Naive thymus-derived CD4-positive, alpha-beta T cell (primary cell): ENCODE measurements at regions not wholly inside any gene's neighbourhood (a gene's known extent, or its start where the extent isn't known, plus 50 kb on each side); places are given as distances from the start of the nearest gene placed in this dataset.

ENCODE experiments used
- ATAC-seq: fragments of 150-1000 bp; cut with Tn5 transposase; 2 replicates; pipeline ENCODE4 v1.10.0; 2021; ENCODE audit warnings: mild to moderate bottlenecking, moderate library complexity
- CTCF ChIA-PET: fragments of 350-600 bp; sonication (Branson Sonifier 250); formaldehyde crosslinking; loops from one replicate; lab custom pipeline; 2021; ENCODE audit warnings: antibody characterized with exemption; lab: Charles Lee
- POLR2A ChIA-PET: fragments of 350-600 bp; sonication (Branson Sonifier 250); formaldehyde crosslinking; loops from one replicate; lab custom pipeline; 2021; ENCODE audit warnings: antibody characterized with exemption, inconsistent platforms; lab: Charles Lee
- DNase-seq, 9 donors: peaks; one replicate each; pipeline versions ENCODE4 v3.0.0 to v3.0.0-alpha.2; 2020 to 2022; ENCODE audit warnings: mixed read lengths in 1 of 9
- H3K27ac ChIP-seq: one replicate; pipeline ENCODE4 v1.7.0; 2013; ENCODE audit warnings: mild to moderate bottlenecking, low read depth, low read length, moderate library complexity
- H3K27me3 ChIP-seq, 2 donors: one replicate each; pipeline ENCODE4 v1.7.0; 2013; ENCODE audit warnings: low read length in 2 of 2, mild to moderate bottlenecking in 2 of 2, moderate library complexity in 2 of 2; ENCODE audit not compliant: control insufficient read depth in 2 of 2, insufficient read depth in 2 of 2
- H3K36me3 ChIP-seq, 3 experiments: 1 replicate in 2 of 3; 2 replicates in 1 of 3; pipeline ENCODE4 v1.7.0; 2013; ENCODE audit warnings: low read length in 3 of 3, mild to moderate bottlenecking in 3 of 3, moderate library complexity in 1 of 3; ENCODE audit not compliant: insufficient read depth in 3 of 3, control insufficient read depth in 2 of 3
- H3K4me1 ChIP-seq, 2 donors: one replicate each; pipeline ENCODE4 v1.7.0; 2013; ENCODE audit warnings: low read length in 2 of 2, mild to moderate bottlenecking in 2 of 2, moderate library complexity in 1 of 2; ENCODE audit not compliant: control insufficient read depth in 2 of 2, insufficient read depth in 2 of 2
- H3K4me3 ChIP-seq: 2 replicates; pipeline ENCODE4 v1.7.0; 2013; ENCODE audit warnings: mild to moderate bottlenecking, low read length
- H3K9me3 ChIP-seq, 3 experiments: 1 replicate in 2 of 3; 2 replicates in 1 of 3; pipeline ENCODE4 v1.7.0; 2013; ENCODE audit warnings: low read length in 3 of 3; ENCODE audit not compliant: control insufficient read depth in 2 of 3
- H3K27ac Mint-ChIP-seq, 9 donors: one replicate each; pipeline ENCODE4 v1.8.0; 2020 to 2022; ENCODE audit warnings: mixed read lengths in 9 of 9, mild to moderate bottlenecking in 8 of 9, moderate library complexity in 5 of 9, inconsistent platforms in 2 of 9
- H3K27me3 Mint-ChIP-seq, 5 donors: one replicate each; pipeline ENCODE4 v1.8.0; 2021 to 2022; ENCODE audit warnings: mixed read lengths in 5 of 5, mild to moderate bottlenecking in 1 of 5
- H3K36me3 Mint-ChIP-seq, 5 donors: one replicate each; pipeline ENCODE4 v1.8.0; 2020 to 2022; ENCODE audit warnings: mixed read lengths in 5 of 5, mild to moderate bottlenecking in 3 of 5, inconsistent platforms in 1 of 5
- H3K4me1 Mint-ChIP-seq, 7 donors: one replicate each; pipeline ENCODE4 v1.8.0; 2020 to 2022; ENCODE audit warnings: mixed read lengths in 7 of 7, mild to moderate bottlenecking in 3 of 7, inconsistent platforms in 1 of 7
- H3K4me3 Mint-ChIP-seq, 10 donors: one replicate each; pipeline ENCODE4 v1.8.0; 2020 to 2022; ENCODE audit warnings: mild to moderate bottlenecking in 10 of 10, mixed read lengths in 10 of 10, moderate library complexity in 6 of 10, inconsistent platforms in 2 of 10
- H3K9me3 Mint-ChIP-seq, 11 donors: one replicate each; pipeline ENCODE4 v1.8.0; 2020 to 2022; ENCODE audit warnings: mixed read lengths in 11 of 11, mild to moderate bottlenecking in 4 of 11, inconsistent platforms in 1 of 11, moderate library complexity in 1 of 11
- intact Hi-C, 2 donors: fragments of 100-400 bp; cut with micrococcal nuclease; formaldehyde crosslinking; loops; one replicate each; pipeline ENCODE4 v1.15.1; 2023

DNA sequence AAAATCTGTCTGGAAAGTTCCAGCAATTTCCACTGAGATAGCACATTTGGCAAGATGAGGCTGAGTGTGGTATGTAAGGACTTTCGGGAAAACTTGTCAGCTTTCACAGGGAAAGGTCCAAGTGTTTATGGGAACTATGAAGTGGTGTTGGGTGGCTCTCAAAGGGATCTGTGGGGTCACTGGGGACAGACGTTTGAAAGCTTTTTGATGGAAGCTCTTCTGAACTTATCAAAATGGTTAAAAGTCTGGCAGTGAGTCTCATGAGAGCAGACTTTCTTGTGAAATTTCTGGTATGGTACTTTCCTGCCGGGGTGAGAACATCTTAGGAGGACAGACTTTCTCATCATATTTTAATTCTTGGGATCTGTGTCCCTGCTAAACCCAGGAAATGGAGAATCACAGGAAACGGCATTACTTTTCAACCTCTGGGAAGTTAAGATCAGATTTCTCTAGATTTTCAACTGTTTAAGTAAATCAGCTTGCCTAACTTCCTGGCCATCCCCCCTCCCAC lies 546.3 kb upstream of the ZEB2 start:
- Histone ChIP-seq H3K27me3 (no peaks in the 10 kb centered on the region), H3K9me3 (no peaks in the 10 kb centered on the region), H3K4me3 (no peak overlapping the region), H3K36me3 (no peaks in the 10 kb centered on the region), H3K27ac (no peak overlapping the region), H3K4me1 (no peaks in the 10 kb centered on the region)
- ATAC-seq (no peak), DNase-seq (no peak)
- Mint-ChIP-seq H3K27me3 (no peaks in the 10 kb centered on the region), H3K4me3 (no peak overlapping the region), H3K36me3 (no peaks in the 10 kb centered on the region), H3K27ac (no peak overlapping the region), H3K4me1 (no peaks in the 10 kb centered on the region), H3K9me3 (peaks cover 0 to 9% (median 0%) of the 10 kb centered on the region in 11 donors)
- POLR2A ChIA-PET = no interaction called here
- CTCF ChIA-PET = no interaction called here
- intact Hi-C loops = no loop called here

DNA sequence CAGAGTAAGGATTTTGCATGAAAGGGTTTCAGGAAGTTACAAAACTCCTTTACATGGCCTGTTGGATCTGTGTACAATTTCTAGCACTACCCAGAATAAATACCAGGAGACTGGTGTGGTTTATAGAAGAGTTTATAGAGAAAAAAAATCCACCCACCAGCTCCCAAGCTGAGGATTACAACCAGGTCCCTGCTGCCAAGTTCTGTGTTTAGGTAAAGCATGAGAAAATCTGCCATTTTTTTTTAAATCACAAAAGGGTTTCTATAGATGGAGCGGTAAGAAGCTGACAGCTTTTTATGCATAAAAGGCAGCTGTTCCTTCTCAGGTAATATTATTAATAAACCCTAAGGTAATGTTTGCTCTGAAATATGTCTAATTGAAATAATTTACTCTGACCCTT lies 545.4 kb upstream of the ZEB2 start:
- intact Hi-C loops = no loop called here

DNA sequence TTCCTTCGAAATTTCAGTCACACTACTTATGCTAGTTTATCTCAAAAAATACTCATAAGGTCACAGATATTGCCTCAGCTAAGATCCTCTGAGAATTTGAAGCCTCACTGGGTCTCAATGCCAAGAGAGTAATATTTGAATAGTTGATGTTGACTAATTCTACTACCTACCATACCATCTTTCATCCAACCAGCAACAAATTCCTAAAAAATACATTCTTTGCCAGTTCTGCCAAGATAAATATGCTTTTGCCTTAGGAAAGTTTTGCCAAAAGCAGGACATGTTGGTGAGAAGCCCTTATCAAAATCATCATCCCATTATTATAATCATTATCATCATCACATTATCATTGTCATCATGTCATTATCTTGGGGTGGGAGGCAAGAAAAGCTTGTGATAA lies 544.6 kb upstream of the ZEB2 start:
- POLR2A ChIA-PET = no interaction called here
- H3K27ac ChIP-seq = no peak overlapping the region
- no peaks in the 10 kb centered on the region for H3K36me3 ChIP-seq
- DNase-seq (no peak), ATAC-seq (no peak)
- no peaks in the 10 kb centered on the region for H3K4me1 ChIP-seq
- Mint-ChIP-seq H3K4me1 (no peaks in the 10 kb centered on the region), H3K4me3 (no peak overlapping the region), H3K27ac (no peak overlapping the region), H3K27me3 (no peaks in the 10 kb centered on the region), H3K9me3 (peaks cover 0 to 8% (median 0%) of the 10 kb centered on the region in 11 donors), H3K36me3 (no peaks in the 10 kb centered on the region)
- intact Hi-C loops = no loop called here
- no peak overlapping the region for H3K4me3 ChIP-seq
- H3K9me3 ChIP-seq = no peaks in the 10 kb centered on the region
- CTCF ChIA-PET = no interaction called here
- H3K27me3 ChIP-seq = no peaks in the 10 kb centered on the region

More for the DNA sequence above, 545.4 kb upstream of the ZEB2 start:
- ATAC-seq (no peak), DNase-seq (no peak)
- Histone ChIP-seq H3K4me3 (no peak overlapping the region), H3K27me3 (no peaks in the 10 kb centered on the region), H3K27ac (no peak overlapping the region), H3K9me3 (no peaks in the 10 kb centered on the region), H3K36me3 (no peaks in the 10 kb centered on the region), H3K4me1 (no peaks in the 10 kb centered on the region)
- Mint-ChIP-seq H3K27me3 (no peaks in the 10 kb centered on the region), H3K4me1 (no peaks in the 10 kb centered on the region), H3K36me3 (no peaks in the 10 kb centered on the region), H3K27ac (no peak overlapping the region), H3K9me3 (peaks cover 0 to 9% (median 0%) of the 10 kb centered on the region in 11 donors), H3K4me3 (no peak overlapping the region)
- ChIA-PET CTCF (no interaction called here), POLR2A (no interaction called here)

DNA sequence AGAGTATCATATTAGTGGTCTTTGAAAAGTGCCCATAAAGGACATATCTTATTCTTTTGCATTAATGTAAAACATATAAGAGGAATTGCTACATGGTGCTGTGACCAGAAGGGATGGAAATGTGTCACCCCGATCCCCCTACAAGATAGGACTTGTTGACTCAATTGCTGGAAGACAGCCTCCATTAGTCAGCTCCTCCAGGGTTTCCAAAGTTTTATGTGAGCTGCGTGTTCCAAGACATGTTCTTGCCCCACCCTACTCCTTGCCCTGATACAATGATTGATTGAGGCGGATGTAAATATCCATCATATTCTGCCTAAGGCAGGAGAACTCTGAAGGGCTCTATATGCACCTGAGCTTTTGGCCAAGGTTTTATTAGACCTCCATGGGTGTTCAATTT lies 541.0 kb upstream of the ZEB2 start:
- Mint-ChIP-seq H3K4me1 (no peaks in the 10 kb centered on the region), H3K4me3 (no peak overlapping the region), H3K9me3 (peaks cover 0 to 8% (median 0%) of the 10 kb centered on the region in 11 donors), H3K27ac (no peak overlapping the region), H3K36me3 (no peaks in the 10 kb centered on the region), H3K27me3 (no peaks in the 10 kb centered on the region)
- intact Hi-C loops = no loop called here
- Histone ChIP-seq H3K4me3 (no peak overlapping the region), H3K27me3 (no peaks in the 10 kb centered on the region), H3K4me1 (no peaks in the 10 kb centered on the region), H3K9me3 (no peaks in the 10 kb centered on the region), H3K36me3 (no peaks in the 10 kb centered on the region), H3K27ac (no peak overlapping the region)
- ChIA-PET CTCF (no interaction called here), POLR2A (no interaction called here)
- no peak for DNase-seq
- no peak for ATAC-seq

DNA sequence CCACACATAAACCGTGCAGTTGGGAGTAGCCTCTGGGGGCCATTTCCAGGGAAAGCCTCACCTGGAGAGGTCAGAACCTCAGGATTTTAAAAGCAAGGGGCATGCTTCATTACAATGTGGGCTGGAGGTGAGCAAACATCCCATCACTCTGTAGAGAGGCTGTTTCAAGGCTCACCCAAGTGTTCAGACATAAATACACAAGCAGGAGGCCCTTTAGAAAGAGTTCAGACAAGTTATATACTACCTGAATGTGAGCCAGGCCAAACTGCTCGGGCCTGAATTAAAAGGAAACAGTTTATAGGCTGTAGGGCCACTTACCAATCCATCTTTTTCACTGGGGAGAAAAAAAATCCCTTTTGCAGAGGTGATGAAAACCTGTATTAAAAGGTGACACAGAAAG lies 540.0 kb upstream of the ZEB2 start:
- intact Hi-C loops = no loop called here
- Histone ChIP-seq H3K4me1 (no peaks in the 10 kb centered on the region), H3K27me3 (no peaks in the 10 kb centered on the region), H3K9me3 (no peaks in the 10 kb centered on the region), H3K27ac (no peak overlapping the region), H3K4me3 (no peak overlapping the region), H3K36me3 (no peaks in the 10 kb centered on the region)
- H3K4me1 Mint-ChIP-seq = no peaks in the 10 kb centered on the region
- H3K4me3 Mint-ChIP-seq = no peak overlapping the region
- H3K9me3 Mint-ChIP-seq = peaks cover 0 to 8% (median 0%) of the 10 kb centered on the region in 11 donors
- ChIA-PET POLR2A (no interaction called here), CTCF (no interaction called here)
- no peaks in the 10 kb centered on the region for H3K27me3 Mint-ChIP-seq
- no peak overlapping the region for H3K27ac Mint-ChIP-seq
- no peak for ATAC-seq
- H3K36me3 Mint-ChIP-seq = no peaks in the 10 kb centered on the region
- DNase-seq = no peak

DNA sequence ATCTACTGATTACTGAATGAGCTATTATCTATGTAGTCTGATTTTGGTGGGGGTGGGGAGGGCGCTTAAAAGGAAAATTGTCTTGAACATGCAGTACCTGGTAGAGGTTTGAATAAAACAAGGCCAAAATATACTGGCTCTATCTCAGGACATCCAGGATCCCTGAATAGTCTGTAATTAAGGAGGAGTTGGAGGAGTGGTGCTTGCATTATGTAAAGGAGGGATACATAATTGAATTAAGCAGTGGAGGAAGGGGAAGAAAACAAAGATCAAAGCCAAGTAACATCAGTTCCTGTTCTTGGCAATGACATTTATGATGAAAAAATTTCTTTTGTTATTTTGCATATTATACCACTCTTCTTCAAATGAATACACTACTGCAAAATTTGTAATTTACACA lies 539.4 kb upstream of the ZEB2 start:
- POLR2A ChIA-PET = no interaction called here

DNA sequence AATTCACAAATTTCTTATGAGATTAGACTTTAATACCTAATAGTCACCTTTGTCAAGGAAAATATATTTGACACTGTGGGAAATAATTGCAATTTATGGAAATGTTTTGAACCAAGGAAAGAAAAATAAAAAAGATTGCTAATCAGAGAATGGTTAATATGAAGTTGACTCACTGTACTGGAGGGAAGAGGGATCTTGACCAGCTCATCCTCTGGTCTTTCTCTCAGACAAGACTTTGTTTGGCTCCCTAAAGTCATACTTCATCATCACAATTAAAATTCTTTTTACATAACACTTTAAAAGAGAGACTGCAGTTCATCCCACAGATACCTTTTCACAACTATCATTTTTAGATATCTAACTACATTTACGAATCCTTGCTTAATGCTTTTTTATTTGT lies 538.5 kb upstream of the ZEB2 start:
- Mint-ChIP-seq H3K36me3 (no peaks in the 10 kb centered on the region), H3K27me3 (no peaks in the 10 kb centered on the region), H3K4me3 (no peak overlapping the region), H3K4me1 (no peaks in the 10 kb centered on the region), H3K27ac (no peak overlapping the region), H3K9me3 (peaks cover 0 to 7% (median 0%) of the 10 kb centered on the region in 11 donors)
- no peak for ATAC-seq
- H3K4me1 ChIP-seq = no peaks in the 10 kb centered on the region
- no peak for DNase-seq
- no peaks in the 10 kb centered on the region for H3K9me3 ChIP-seq
- intact Hi-C loops = no loop called here
- no peak overlapping the region for H3K27ac ChIP-seq
- CTCF ChIA-PET = no interaction called here
- H3K36me3 ChIP-seq = no peaks in the 10 kb centered on the region
- H3K4me3 ChIP-seq = no peak overlapping the region
- POLR2A ChIA-PET = no interaction called here
- H3K27me3 ChIP-seq = no peaks in the 10 kb centered on the region

More for the DNA sequence above, 539.4 kb upstream of the ZEB2 start:
- H3K27ac Mint-ChIP-seq = no peak overlapping the region
- no peaks in the 10 kb centered on the region for H3K4me1 Mint-ChIP-seq
- CTCF ChIA-PET = no interaction called here
- Histone ChIP-seq H3K4me1 (no peaks in the 10 kb centered on the region), H3K4me3 (no peak overlapping the region), H3K27me3 (no peaks in the 10 kb centered on the region), H3K27ac (no peak overlapping the region), H3K9me3 (no peaks in the 10 kb centered on the region), H3K36me3 (no peaks in the 10 kb centered on the region)
- H3K4me3 Mint-ChIP-seq = no peak overlapping the region
- intact Hi-C loops = no loop called here
- H3K27me3 Mint-ChIP-seq = no peaks in the 10 kb centered on the region
- DNase-seq = no peak
- no peaks in the 10 kb centered on the region for H3K36me3 Mint-ChIP-seq
- H3K9me3 Mint-ChIP-seq = peaks cover 0 to 8% (median 0%) of the 10 kb centered on the region in 11 donors
- ATAC-seq = no peak
